A549 (cell line): ENCODE measurements at regions not wholly inside any gene's neighbourhood (a gene's known extent, or its start where the extent isn't known, plus 50 kb on each side); places are given as distances from the start of the nearest gene placed in this dataset.

Experiments used
- ATAC-seq, 2 experiments: fragments of 200-7000 bp in 1 of 2; fragments of >200 bp in 1 of 2; cut with Nextera tagmentation in 1 of 2; cut with Tn5 transposase in 1 of 2; 3 replicates each; pipeline versions ENCODE4 v1.8.0 to v1.9.1; 2018 to 2020; ENCODE audit warnings: mild to moderate bottlenecking in 1 of 2, moderate library complexity in 1 of 2
- CTCF ChIA-PET: fragments of 300-600 bp; sonication (Branson Sonifier 250); formaldehyde crosslinking; extraction: SDS; loops from one replicate; lab custom pipeline; 2021; ENCODE audit warnings: antibody characterized with exemption, inconsistent platforms; lab: Yijun Ruan, JAX
- POLR2A ChIA-PET: fragments of 350-600 bp; formaldehyde crosslinking; extraction: SDS; loops from one replicate; lab custom pipeline; 2021; ENCODE audit warnings: antibody characterized with exemption, inconsistent platforms; lab: Yijun Ruan, JAX
- DNase-seq, 2 experiments: peaks; one replicate each; pipeline versions ENCODE4 v3.0.0 to v3.0.0-alpha.2; 2011 to 2016; ENCODE audit warnings: low read depth in 1 of 2, low spot score in 1 of 2
- FAIRE-seq: peaks from 2 replicates; lab custom pipeline; 2011; peaks lifted over from hg19 to GRCh38; lab: Jason Lieb, UNC
- H3K27ac ChIP-seq, 2 experiments: fragments of >200 bp; sonication (Bioruptor Twin); formaldehyde crosslinking; 3 replicates each; pipeline ENCODE4 v1.5.1; 2016 to 2017
- H3K4me1 ChIP-seq: fragments of >200 bp; sonication (Bioruptor Twin); formaldehyde crosslinking; 3 replicates; pipeline ENCODE4 v1.6.1; 2016
- H3K4me2 ChIP-seq: fragments of >200 bp; sonication (Bioruptor Twin); formaldehyde crosslinking; 3 replicates; pipeline ENCODE4 v1.6.1; 2016
- H3K4me3 ChIP-seq: fragments of >200 bp; sonication (Bioruptor Twin); formaldehyde crosslinking; 3 replicates; pipeline ENCODE4 v1.5.1; 2016
- H3K9me3 ChIP-seq: fragments of >200 bp; sonication (Bioruptor Twin); formaldehyde crosslinking; 3 replicates; pipeline ENCODE4 v1.6.1; 2016
- ATOH8 ChIP-seq: fragments of 250-450 bp; sonication (Bioruptor Pico); IDR thresholded peaks from 2 replicates; pipeline ENCODE4 v1.5.0; 2020; ENCODE audit warnings: low read depth, mild to moderate bottlenecking, moderate library complexity
- BHLHE40 ChIP-seq: IDR thresholded peaks from 2 replicates; pipeline ENCODE4 v1.6.1; 2012; ENCODE audit warnings: low read depth, low read length, inconsistent platforms
- CBX2 ChIP-seq: fragments of 200-600 bp; sonication (generic); IDR thresholded peaks from 2 replicates; pipeline ENCODE4 v1.6.1; 2016; ENCODE audit warnings: low read depth, mild to moderate bottlenecking, borderline replicate concordance
- CEBPB ChIP-seq, 2 experiments: fragments of >200 bp in 1 of 2; sonication (Bioruptor Twin) in 1 of 2; formaldehyde crosslinking in 1 of 2; IDR thresholded peaks; 2 replicates each; pipeline ENCODE4 v1.6.1; 2012 to 2016
- EHF ChIP-seq: fragments of 250-450 bp; sonication (Bioruptor Pico); IDR thresholded peaks from 2 replicates; pipeline ENCODE4 v1.5.0; 2020; ENCODE audit warnings: mild to moderate bottlenecking
- EHMT2 ChIP-seq: fragments of 200-600 bp; sonication (generic); IDR thresholded peaks from 2 replicates; pipeline ENCODE4 v1.6.1; 2016; ENCODE audit warnings: antibody characterized with exemption, low read depth, mild to moderate bottlenecking, moderate library complexity
- EP300 ChIP-seq, 2 experiments: fragments of >200 bp; sonication (Bioruptor Twin); formaldehyde crosslinking; IDR thresholded peaks; 2 replicates in 1 of 2; 3 replicates in 1 of 2; pipeline ENCODE4 v1.6.1; 2016 to 2017
- ESRRA ChIP-seq: fragments of 150-350 bp; IDR thresholded peaks from 2 replicates; pipeline ENCODE4 v1.6.1; 2014; ENCODE audit warnings: mild to moderate bottlenecking, low read length, borderline replicate concordance
- FOSL2 ChIP-seq, 2 experiments: fragments of 450-650 bp in 1 of 2; fragments of >200 bp in 1 of 2; sonication (Bioruptor Twin) in 1 of 2; formaldehyde crosslinking; IDR thresholded peaks; 2 replicates each; pipeline versions ENCODE4 v1.5.0 to v1.6.1; 2016 to 2020; ENCODE audit warnings: mild to moderate bottlenecking in 1 of 2, moderate library complexity in 1 of 2
- GATA3 ChIP-seq: IDR thresholded peaks from 2 replicates; pipeline ENCODE4 v1.6.1; 2012; ENCODE audit warnings: borderline replicate concordance
- HEYL ChIP-seq: fragments of 250-450 bp; sonication (Bioruptor Pico); IDR thresholded peaks from 2 replicates; pipeline ENCODE4 v1.8.0; 2021; ENCODE audit warnings: mild to moderate bottlenecking, moderate library complexity
- HMGXB4 ChIP-seq: fragments of 250-450 bp; sonication (Bioruptor Pico); IDR thresholded peaks from 2 replicates; pipeline ENCODE4 v1.5.0; 2021; ENCODE audit warnings: mild to moderate bottlenecking, moderate library complexity, borderline replicate concordance
- HOXA7 ChIP-seq: fragments of 250-450 bp; sonication (Bioruptor Pico); IDR thresholded peaks from 2 replicates; pipeline ENCODE4 v1.5.0; 2020; ENCODE audit warnings: mild to moderate bottlenecking, moderate library complexity
- HOXB5 ChIP-seq: fragments of 250-450 bp; sonication (Bioruptor Pico); IDR thresholded peaks from 2 replicates; pipeline ENCODE4 v1.5.0; 2020; ENCODE audit warnings: mild to moderate bottlenecking, moderate library complexity
- JUNB ChIP-seq: fragments of >200 bp; sonication (Bioruptor Twin); formaldehyde crosslinking; IDR thresholded peaks from 2 replicates; pipeline ENCODE4 v1.6.1; 2016
- MAZ ChIP-seq: fragments of 150-350 bp; IDR thresholded peaks from 2 replicates; pipeline ENCODE4 v1.6.1; 2014; ENCODE audit warnings: antibody characterized with exemption, low read depth, low read length, borderline replicate concordance
- PHF8 ChIP-seq: fragments of 200-600 bp; sonication (generic); IDR thresholded peaks from 2 replicates; pipeline ENCODE4 v1.6.1; 2016; ENCODE audit warnings: low read depth, mild to moderate bottlenecking, antibody characterized with exemption, moderate library complexity, borderline replicate concordance
- POLR2A ChIP-seq: IDR thresholded peaks from 2 replicates; pipeline ENCODE4 v1.6.1; 2012; ENCODE audit warnings: mild to moderate bottlenecking, low read length
- POLR2AphosphoS2 ChIP-seq: conservative IDR thresholded peaks from 2 replicates; pipeline ENCODE4 v1.6.1; 2012; ENCODE audit warnings: low read length, improper control_type of control experiment, inconsistent platforms
- RAD21 ChIP-seq, 2 experiments: fragments of >200 bp in 1 of 2; sonication (Bioruptor Twin) in 1 of 2; formaldehyde crosslinking in 1 of 2; IDR thresholded peaks in 1 of 2; conservative IDR thresholded peaks in 1 of 2; 2 replicates in 1 of 2; 3 replicates in 1 of 2; pipeline ENCODE4 v1.6.1; 2012 to 2018; ENCODE audit warnings: inconsistent platforms in 1 of 2
- RARB ChIP-seq: fragments of 250-450 bp; sonication (Bioruptor Pico); IDR thresholded peaks from 2 replicates; pipeline ENCODE4 v1.8.0; 2021; ENCODE audit warnings: mild to moderate bottlenecking, moderate library complexity
- RCOR1 ChIP-seq: fragments of 150-350 bp; IDR thresholded peaks from 2 replicates; pipeline ENCODE4 v1.6.1; 2014; ENCODE audit warnings: antibody characterized with exemption, low read length, low read depth
- RFX5 ChIP-seq: fragments of 450-650 bp; IDR thresholded peaks from 2 replicates; pipeline ENCODE4 v1.7.1; 2014; ENCODE audit warnings: antibody characterized with exemption, mild to moderate bottlenecking, moderate library complexity
- TFCP2L1 ChIP-seq: fragments of 250-450 bp; sonication (Bioruptor Pico); IDR thresholded peaks from 2 replicates; pipeline ENCODE4 v1.5.0; 2021; ENCODE audit warnings: mild to moderate bottlenecking
- WGBS: methylation state at CpG from one replicate; pipeline ENCODE4 v1.1.6; 2017; ENCODE audit errors: missing lambda C conversion rate; 5-methylcytosine and 5-hydroxymethylcytosine counted together
- TF ChIP-seq, protein P1 (sequence below): fragments of 450-650 bp; IDR thresholded peaks from 2 replicates; pipeline ENCODE4 v1.6.1; 2014; ENCODE audit warnings: antibody characterized with exemption

DNA sequence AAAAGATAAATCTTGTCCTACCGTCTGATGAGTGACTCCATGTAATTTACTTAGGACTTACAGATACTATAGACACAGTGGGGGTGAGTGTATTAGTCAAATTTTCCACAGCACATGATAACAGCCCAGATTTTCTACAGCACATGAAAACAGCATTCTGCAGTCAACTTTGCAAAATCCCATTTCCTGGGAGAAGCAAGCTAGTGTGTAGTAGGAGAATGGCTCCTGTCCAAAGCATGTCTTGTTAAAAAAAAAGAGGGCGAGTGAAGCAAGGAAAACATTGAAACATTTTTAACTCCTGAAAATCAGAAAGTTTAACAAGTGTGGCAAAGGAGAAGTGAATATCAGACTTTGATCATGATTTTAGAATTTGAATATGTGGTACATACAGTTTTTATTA, 817.8 kb upstream of the FAM98A start:
- TF ChIP-seq HEYL (CRISPR knock-in tag) (no peak), PHF8 (no peak), HOXA7 (no peak), RCOR1 (no peak), GATA3 (no peak), EP300 (IDR thresholded peaks at IDR 0.05) (no peak), FOSL2 (IDR thresholded peaks at IDR 0.05) (no peak), FOSL2 (CRISPR knock-in tag; IDR thresholded peaks at IDR 0.05) (no peak), EHF (CRISPR knock-in tag) (no peak), RAD21 (conservative IDR thresholded peaks at IDR 0.05 in 1 of 2, IDR thresholded peaks at IDR 0.05 in 1 of 2) (no peak), JUNB (no peak), EHMT2 (no peak), ESRRA (no peak), POLR2AphosphoS2 (no peak), BHLHE40 (no peak)
- TF ChIP-seq, protein P1, sequence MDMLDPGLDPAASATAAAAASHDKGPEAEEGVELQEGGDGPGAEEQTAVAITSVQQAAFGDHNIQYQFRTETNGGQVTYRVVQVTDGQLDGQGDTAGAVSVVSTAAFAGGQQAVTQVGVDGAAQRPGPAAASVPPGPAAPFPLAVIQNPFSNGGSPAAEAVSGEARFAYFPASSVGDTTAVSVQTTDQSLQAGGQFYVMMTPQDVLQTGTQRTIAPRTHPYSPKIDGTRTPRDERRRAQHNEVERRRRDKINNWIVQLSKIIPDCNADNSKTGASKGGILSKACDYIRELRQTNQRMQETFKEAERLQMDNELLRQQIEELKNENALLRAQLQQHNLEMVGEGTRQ, result no peak
- Histone ChIP-seq H3K27ac (no peak overlapping the region), H3K4me2 (no peak overlapping the region), H3K9me3 (0 out of 3 replicates have a peak, but pooled peaks cover 2% of the 10 kb centered on the region), H3K4me3 (no peak overlapping the region), H3K4me1 (no peaks in the 10 kb centered on the region)
- FAIRE-seq, result no peak
- WGBS, result 38% methylated on average over 2 of the region's 2 CpGs
- ATAC-seq, result no peak
- no peak for DNase-seq
- CTCF ChIA-PET, result no interaction called here
- POLR2A ChIA-PET, result no interaction called here

DNA sequence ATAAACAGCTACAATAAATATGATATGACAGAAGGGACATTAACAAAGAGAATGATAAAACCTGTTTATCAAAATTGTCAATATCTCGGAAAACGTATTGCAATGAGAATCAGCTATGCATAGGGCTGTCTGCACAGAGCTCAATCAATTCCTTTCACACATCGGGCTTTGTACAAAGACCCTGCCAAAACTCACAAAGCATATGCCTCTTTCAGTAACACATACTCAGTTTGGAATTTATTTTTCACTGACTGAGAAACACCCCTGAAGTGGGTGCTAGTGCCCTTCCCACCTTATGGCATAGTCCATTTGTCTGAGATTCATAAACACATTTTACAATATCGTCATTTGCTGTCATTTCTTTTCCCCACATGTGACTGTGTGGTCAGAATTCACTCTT, 815.8 kb upstream of the FAM98A start:
- DNase-seq (no peak), FAIRE-seq (no peak), ATAC-seq (no peak)
- CTCF ChIA-PET, result no interaction called here
- no peak overlapping the region for H3K4me3 ChIP-seq
- TF ChIP-seq TFCP2L1 (CRISPR knock-in tag), result no peak
- TF ChIP-seq HOXB5 (CRISPR knock-in tag), result no peak
- no peak for TF ChIP-seq ATOH8 (CRISPR knock-in tag)
- TF ChIP-seq CBX2, result no peak
- no peak for TF ChIP-seq FOSL2 (IDR thresholded peaks at IDR 0.05)
- no peak for TF ChIP-seq FOSL2 (CRISPR knock-in tag; IDR thresholded peaks at IDR 0.05)
- TF ChIP-seq MAZ, result no peak
- no peak for TF ChIP-seq RFX5
- TF ChIP-seq POLR2A, result no peak
- no peak for TF ChIP-seq RARB (CRISPR knock-in tag)
- TF ChIP-seq EHMT2, result no peak
- no peak for TF ChIP-seq GATA3
- TF ChIP-seq HMGXB4, result no peak
- TF ChIP-seq PHF8, result no peak
- TF ChIP-seq CEBPB (IDR thresholded peaks at IDR 0.05), result no peak
- no peak for TF ChIP-seq EP300 (IDR thresholded peaks at IDR 0.05)
- TF ChIP-seq HOXA7, result no peak
- no peak for TF ChIP-seq EHF (CRISPR knock-in tag)
- TF ChIP-seq HEYL (CRISPR knock-in tag), result no peak
- WGBS, result 14% methylated on average over 4 of the region's 4 CpGs
- H3K27ac ChIP-seq, result no peak overlapping the region
- no peak overlapping the region for H3K4me2 ChIP-seq
- H3K9me3 ChIP-seq, result no peaks in the 10 kb centered on the region
- POLR2A ChIA-PET, result no interaction called here
- H3K4me1 ChIP-seq, result no peaks in the 10 kb centered on the region
